ENCODE measurements at regions not wholly inside any gene's neighbourhood (a gene's known extent, or its start where the extent isn't known, plus 50 kb on each side); places are given as distances from the start of the nearest gene placed in this dataset.
"Not testable (repeated sequence)": the region's sequence is repeated elsewhere in the genome, so short reads cannot be mapped to it uniquely, and the experiment has no call there.

DNA sequence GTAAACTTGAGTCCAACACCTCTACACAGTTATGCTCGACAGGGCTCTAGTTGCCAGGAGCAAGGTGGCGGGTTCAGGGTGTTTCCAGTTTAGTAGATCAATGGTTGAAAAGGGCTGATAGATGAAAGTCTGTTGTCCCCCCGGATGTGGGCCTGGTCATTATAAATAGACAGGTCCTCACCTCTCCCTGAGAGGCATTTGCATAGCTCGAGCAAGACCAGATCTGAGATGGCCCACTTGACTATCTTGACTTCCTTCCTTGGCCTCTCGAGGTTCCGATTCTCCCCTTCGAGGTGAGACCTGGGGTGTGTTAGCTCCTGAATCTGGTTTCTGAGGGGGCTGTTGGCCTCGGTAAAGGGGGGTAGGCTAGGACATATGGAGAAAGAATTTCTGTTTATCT is 54.1 kb upstream of the RBMX start:
- H3K4me1 ChIP-seq (ENCODE audit: control insufficient read depth in 1 of 2, insufficient read depth in 2 of 2, low read length in 2 of 2); H3K4me3 ChIP-seq (ENCODE audit: low read depth in 1 of 2, low read length in 2 of 2); H3K36me3 ChIP-seq (ENCODE audit: control insufficient read depth in 1 of 2, insufficient read depth in 2 of 2, low read length in 2 of 2); H3K9me3 ChIP-seq (ENCODE audit: control insufficient read depth in 1 of 2, low read length in 2 of 2); H3K27ac ChIP-seq (ENCODE audit: low read length); H3K27me3 ChIP-seq (ENCODE audit: low read depth, low read length): not testable (repeated sequence)

DNA sequence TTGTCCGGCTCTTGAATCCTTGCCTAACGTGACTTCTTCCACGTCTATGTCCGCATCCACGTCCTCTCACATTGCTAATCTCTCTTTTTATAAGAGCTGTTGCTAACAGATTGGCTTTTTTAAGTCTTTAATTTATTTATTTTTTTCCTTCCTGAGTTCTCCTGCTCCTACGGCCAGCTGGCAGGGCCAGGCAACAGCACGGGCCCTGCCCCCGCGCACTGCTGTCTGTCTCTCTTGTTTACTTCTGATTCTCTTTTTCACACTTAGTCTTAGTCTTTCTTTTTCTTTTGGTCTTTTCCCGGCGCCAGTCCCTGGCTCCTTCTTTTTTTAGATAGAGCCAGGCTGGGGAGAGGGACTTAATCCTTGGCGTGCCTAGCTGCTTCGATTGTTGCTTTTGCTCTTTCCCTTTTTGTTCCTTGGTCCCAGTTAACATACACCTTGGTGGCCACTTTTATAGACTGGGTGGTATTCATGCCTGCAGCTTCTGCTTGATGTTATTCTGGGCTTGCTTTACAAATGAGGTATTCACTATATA is 53.2 kb upstream of the RBMX start:
- H3K4me3 ChIP-seq (ENCODE audit: low read depth in 1 of 2, low read length in 2 of 2), result peak overlapping the region in 1 of 2 donors; percentile 28
- H3K27ac ChIP-seq (ENCODE audit: low read length), result no peak overlapping the region

DNA sequence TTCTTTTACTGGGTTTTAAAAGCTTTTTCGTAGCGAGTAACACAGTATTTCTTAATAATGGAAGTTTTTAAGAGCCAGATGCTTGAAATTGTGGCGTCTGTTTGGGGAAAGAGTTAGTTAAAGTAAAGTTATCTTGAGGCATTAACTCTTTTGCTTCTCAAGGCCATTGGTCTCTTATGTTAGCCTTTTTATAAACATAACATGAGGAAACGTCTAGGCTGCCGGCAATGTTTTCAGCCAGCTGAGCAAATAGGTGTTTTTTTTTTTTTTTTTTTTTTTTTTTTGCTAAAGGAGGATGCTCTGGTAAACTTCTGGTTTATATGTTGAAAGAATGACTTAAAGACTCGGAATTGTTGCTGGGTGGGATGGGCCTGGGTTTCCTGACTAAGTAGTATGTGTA is 51.1 kb upstream of the RBMX start:
- H3K4me3 ChIP-seq (ENCODE audit: low read depth in 1 of 2, low read length in 2 of 2), result no peak overlapping the region
- no peaks in the 10 kb centered on the region for H3K27me3 ChIP-seq (ENCODE audit: low read depth, low read length)
- no peaks in the 10 kb centered on the region for H3K4me1 ChIP-seq (ENCODE audit: control insufficient read depth in 1 of 2, insufficient read depth in 2 of 2, low read length in 2 of 2)
- H3K27ac ChIP-seq (ENCODE audit: low read length), result no peak overlapping the region
- H3K9me3 ChIP-seq (ENCODE audit: control insufficient read depth in 1 of 2, low read length in 2 of 2), result no peaks in the 10 kb centered on the region
- H3K36me3 ChIP-seq (ENCODE audit: control insufficient read depth in 1 of 2, insufficient read depth in 2 of 2, low read length in 2 of 2), result no peaks in the 10 kb centered on the region

More for the DNA sequence above, 53.2 kb upstream of the RBMX start:
- Histone ChIP-seq H3K9me3 (ENCODE audit: control insufficient read depth in 1 of 2, low read length in 2 of 2) (no peaks in the 10 kb centered on the region), H3K4me1 (ENCODE audit: control insufficient read depth in 1 of 2, insufficient read depth in 2 of 2, low read length in 2 of 2) (no peaks in the 10 kb centered on the region), H3K36me3 (ENCODE audit: control insufficient read depth in 1 of 2, insufficient read depth in 2 of 2, low read length in 2 of 2) (no peaks in the 10 kb centered on the region), H3K27me3 (ENCODE audit: low read depth, low read length) (no peaks in the 10 kb centered on the region)

All from muscle layer of duodenum (tissue), 2 donors.